ENCODE measurements at regions not wholly inside any gene's neighbourhood (a gene's known extent, or its start where the extent isn't known, plus 50 kb on each side); places are given as distances from the start of the nearest gene placed in this dataset.

- TF ChIP-seq POLR2AphosphoS5 (IDR thresholded peaks at IDR 0.05), result no peak
- TF ChIP-seq CTCF (IDR thresholded peaks at IDR 0.05), result no peak
- TF ChIP-seq EP300 (IDR thresholded peaks at IDR 0.05), result no peak
These were observed 58.0 kb upstream of the COL24A1 start for GRCh38 chr1:86214605-86215004.
